H1 (cell line): ENCODE measurements at regions not wholly inside any gene's neighbourhood (a gene's known extent, or its start where the extent isn't known, plus 50 kb on each side); places are given as distances from the start of the nearest gene placed in this dataset.

Experiments
- CTCF ChIA-PET: fragments of 300-600 bp; sonication (Branson Sonifier 250); formaldehyde crosslinking; loops from one replicate; lab custom pipeline; 2021; ENCODE audit not compliant: partially characterized antibody; lab: Charles Lee
- POLR2A ChIA-PET: fragments of 300-600 bp; sonication (Branson Sonifier 250); formaldehyde crosslinking; loops from one replicate; lab custom pipeline; 2021; ENCODE audit warnings: inconsistent platforms; ENCODE audit not compliant: partially characterized antibody; lab: Charles Lee
- DNase-seq, 2 experiments: peaks; one replicate each; pipeline versions ENCODE4 v3.0.0 to v3.0.0-alpha.2; 2010 to 2022; ENCODE audit warnings: low spot score in 2 of 2, low read depth in 1 of 2, mixed read lengths in 1 of 2
- FAIRE-seq: peaks from 2 replicates; lab custom pipeline; 2011; peaks lifted over from hg19 to GRCh38; lab: Jason Lieb, UNC
- H2AFZ ChIP-seq: 2 replicates; pipeline ENCODE4 v1.8.1; 2012; ENCODE audit warnings: low read length, inconsistent platforms
- H2AK5ac ChIP-seq: 2 replicates; pipeline ENCODE4 v1.6.1; 2013; ENCODE audit warnings: low read depth, low read length
- H2BK120ac ChIP-seq: replicated peaks from 2 replicates; pipeline ENCODE3; 2013; ENCODE audit warnings: low read depth, low read length, inconsistent platforms
- H2BK12ac ChIP-seq: 2 replicates; pipeline ENCODE4 v1.6.1; 2013; ENCODE audit warnings: low read depth, low read length
- H2BK15ac ChIP-seq: 2 replicates; pipeline ENCODE4 v1.6.1; 2013; ENCODE audit warnings: low read length
- H2BK20ac ChIP-seq: 2 replicates; pipeline ENCODE4 v1.6.1; 2013; ENCODE audit warnings: low read length
- H2BK5ac ChIP-seq: 2 replicates; pipeline ENCODE4 v1.6.1; 2013; ENCODE audit warnings: low read depth, low read length
- H3K14ac ChIP-seq: 2 replicates; pipeline ENCODE4 v1.6.1; 2013; ENCODE audit warnings: inconsistent platforms; ENCODE audit not compliant: insufficient read length
- H3K18ac ChIP-seq: 2 replicates; pipeline ENCODE4 v1.6.1; 2013; ENCODE audit warnings: low read length; ENCODE audit errors: extremely low read depth
- H3K23ac ChIP-seq: 2 replicates; pipeline ENCODE4 v1.6.1; 2013; ENCODE audit warnings: inconsistent platforms; ENCODE audit not compliant: insufficient read length
- H3K23me2 ChIP-seq: 2 replicates; pipeline ENCODE4 v1.6.1; 2013; ENCODE audit warnings: low read depth, low read length
- H3K27ac ChIP-seq: 2 replicates; pipeline ENCODE4 v1.6.1; 2011; ENCODE audit warnings: low read depth, low read length, inconsistent platforms
- H3K27me3 ChIP-seq, 4 experiments: replicated peaks in 1 of 4; 1 replicate in 1 of 4; 2 replicates in 3 of 4; pipeline versions ENCODE4 v1.6.1 to v1.8.1; 2011 to 2013; ENCODE audit warnings: low read length in 3 of 4, mild to moderate bottlenecking in 3 of 4, inconsistent platforms in 2 of 4, mixed read lengths in 2 of 4, moderate library complexity in 1 of 4; ENCODE audit not compliant: control insufficient read depth in 3 of 4, insufficient read depth in 3 of 4; ENCODE audit errors: extremely low read depth in 1 of 4
- H3K36me3 ChIP-seq, 4 experiments: 2 replicates each; pipeline versions ENCODE4 v1.6.1 to v1.8.1; 2011 to 2013; ENCODE audit warnings: mild to moderate bottlenecking in 4 of 4, low read length in 3 of 4, moderate library complexity in 2 of 4, control low read depth in 1 of 4, inconsistent platforms in 1 of 4; ENCODE audit not compliant: insufficient read depth in 4 of 4, control insufficient read depth in 2 of 4
- H3K4ac ChIP-seq: replicated peaks from 2 replicates; pipeline ENCODE3; 2013; ENCODE audit warnings: low read length, low read depth, mixed read lengths, inconsistent platforms; ENCODE audit not compliant: insufficient read length
- H3K4me1 ChIP-seq, 4 experiments: replicated peaks in 1 of 4; 1 replicate in 1 of 4; 2 replicates in 3 of 4; pipeline versions ENCODE4 v1.6.1 to v1.8.1; 2011 to 2013; ENCODE audit warnings: low read length in 3 of 4, inconsistent platforms in 2 of 4, mixed read lengths in 1 of 4; ENCODE audit not compliant: insufficient read depth in 4 of 4, control insufficient read depth in 3 of 4
- H3K4me2 ChIP-seq, 2 experiments: 2 replicates each; pipeline versions ENCODE4 v1.6.1 to v1.8.1; 2011 to 2013; ENCODE audit warnings: low read depth in 2 of 2, low read length in 2 of 2, control low read depth in 1 of 2, inconsistent platforms in 1 of 2, mild to moderate bottlenecking in 1 of 2; ENCODE audit not compliant: insufficient read depth in 1 of 2
- H3K4me3 ChIP-seq, 4 experiments: fragments of 200-600, 300-600 bp in 1 of 4; sonication (generic), shearing (Covaris generic), sonication (Bioruptor Twin) in 1 of 4; 2 replicates each; pipeline versions ENCODE4 v1.5.1 to v1.8.1; 2011 to 2016; ENCODE audit warnings: low read length in 4 of 4, low read depth in 3 of 4, control low read depth in 2 of 4, inconsistent platforms in 2 of 4, mild to moderate bottlenecking in 2 of 4, mixed read lengths in 1 of 4, moderate library complexity in 1 of 4; ENCODE audit not compliant: insufficient read depth in 2 of 4; ENCODE audit errors: extremely low read depth in 1 of 4
- H3K56ac ChIP-seq: replicated peaks from 2 replicates; pipeline ENCODE3; 2013; ENCODE audit warnings: low read depth, mild to moderate bottlenecking, mixed read lengths, low read length, inconsistent platforms; ENCODE audit not compliant: insufficient read length
- H3K79me1 ChIP-seq: 2 replicates; pipeline ENCODE4 v1.6.1; 2013; ENCODE audit warnings: low read depth, low read length, control low read depth
- H3K79me2 ChIP-seq, 2 experiments: 2 replicates each; pipeline versions ENCODE4 v1.6.1 to v1.8.1; 2012 to 2013; ENCODE audit warnings: low read length in 2 of 2, mild to moderate bottlenecking in 2 of 2, inconsistent platforms in 1 of 2; ENCODE audit not compliant: insufficient read depth in 2 of 2, control insufficient read depth in 1 of 2
- H3K9ac ChIP-seq, 4 experiments: replicated peaks in 1 of 4; 1 replicate in 1 of 4; 2 replicates in 3 of 4; pipeline versions ENCODE4 v1.6.1 to v1.8.1; 2011 to 2013; ENCODE audit warnings: low read depth in 3 of 4, low read length in 3 of 4, control low read depth in 2 of 4, mild to moderate bottlenecking in 2 of 4, moderate library complexity in 2 of 4, inconsistent platforms in 1 of 4; ENCODE audit errors: extremely low read depth in 1 of 4
- H3K9me3 ChIP-seq, 2 experiments: 2 replicates each; pipeline versions ENCODE4 v1.6.1 to v1.8.1; 2012 to 2013; ENCODE audit warnings: mild to moderate bottlenecking in 2 of 2, moderate library complexity in 2 of 2, control low read depth in 1 of 2, inconsistent platforms in 1 of 2, low read depth in 1 of 2, low read length in 1 of 2, mixed read lengths in 1 of 2; ENCODE audit not compliant: insufficient read depth in 2 of 2
- H4K20me1 ChIP-seq, 2 experiments: replicated peaks in 1 of 2; 2 replicates each; pipeline versions ENCODE3 to v1.8.1; 2011 to 2013; ENCODE audit warnings: inconsistent platforms in 2 of 2, low read length in 2 of 2, mild to moderate bottlenecking in 1 of 2; ENCODE audit not compliant: insufficient read depth in 2 of 2, control insufficient read depth in 1 of 2
- H4K5ac ChIP-seq: 2 replicates; pipeline ENCODE4 v1.6.1; 2013; ENCODE audit warnings: low read length, low read depth, mixed read lengths, inconsistent platforms; ENCODE audit not compliant: insufficient read length
- H4K8ac ChIP-seq: 2 replicates; pipeline ENCODE4 v1.8.0; 2013; ENCODE audit warnings: mild to moderate bottlenecking, moderate library complexity, low read length, inconsistent platforms; ENCODE audit not compliant: insufficient read depth; ENCODE audit errors: extremely low read depth
- H4K91ac ChIP-seq: replicated peaks from 2 replicates; pipeline ENCODE3; 2013; ENCODE audit warnings: low read length, mixed read lengths, inconsistent platforms; ENCODE audit not compliant: insufficient read length
- BACH1 ChIP-seq: IDR thresholded peaks from 2 replicates; pipeline ENCODE4 v1.6.1; 2012; ENCODE audit warnings: low read length, improper control_type of control experiment
- BRCA1 ChIP-seq: IDR thresholded peaks from 2 replicates; pipeline ENCODE4 v1.6.1; 2012; ENCODE audit warnings: low read depth, low read length, improper control_type of control experiment
- CEBPB ChIP-seq: IDR thresholded peaks from 2 replicates; pipeline ENCODE4 v1.6.1; 2012; ENCODE audit warnings: low read depth, low read length
- EZH2 ChIP-seq: fragments of 200-600 bp; sonication (generic); IDR thresholded peaks from 2 replicates; pipeline ENCODE4 v1.7.1; 2012; ENCODE audit warnings: low read depth, mild to moderate bottlenecking, moderate library complexity, low read length, inconsistent platforms; ENCODE audit not compliant: severe bottlenecking
- HDAC2 ChIP-seq, 2 experiments: fragments of 300-600 bp in 1 of 2; sonication (generic) in 1 of 2; IDR thresholded peaks; 2 replicates each; pipeline ENCODE4 v1.6.1; 2011 to 2012; ENCODE audit warnings: low read depth in 2 of 2, low read length in 2 of 2, mild to moderate bottlenecking in 2 of 2, moderate library complexity in 2 of 2, borderline replicate concordance in 1 of 2, inconsistent platforms in 1 of 2
- JUND ChIP-seq: IDR thresholded peaks from 2 replicates; pipeline ENCODE4 v1.6.1; 2011; ENCODE audit warnings: mild to moderate bottlenecking, improper control_type of control experiment, low read length
- KDM1A ChIP-seq: fragments of 200-600, 300-600 bp; sonication (generic); IDR thresholded peaks from 2 replicates; pipeline ENCODE4 v1.7.1; 2016; ENCODE audit warnings: mild to moderate bottlenecking, low read length, borderline replicate concordance
- KDM5A ChIP-seq: fragments of 200-600 bp; IDR thresholded peaks from 2 replicates; pipeline ENCODE4 v1.7.1; 2012; ENCODE audit warnings: mild to moderate bottlenecking, low read length, inconsistent platforms, mixed read lengths
- MAX ChIP-seq: IDR thresholded peaks from 2 replicates; pipeline ENCODE4 v1.6.1; 2012; ENCODE audit warnings: inconsistent platforms
- PHF8 ChIP-seq: fragments of 200-600 bp; sonication (generic); conservative IDR thresholded peaks from 2 replicates; pipeline ENCODE4 v1.7.1; 2012; ENCODE audit warnings: low read depth, mild to moderate bottlenecking, inconsistent platforms, low read length, moderate library complexity
- RBBP5 ChIP-seq: IDR thresholded peaks from 2 replicates; pipeline ENCODE4 v1.7.1; 2012; ENCODE audit warnings: low read depth, mild to moderate bottlenecking, inconsistent platforms, low read length, moderate library complexity, borderline replicate concordance
- TEAD4 ChIP-seq: IDR thresholded peaks from 2 replicates; pipeline ENCODE4 v1.6.1; 2012; ENCODE audit warnings: low read depth, low read length, inconsistent platforms, mixed read lengths
- WGBS, 2 experiments: shearing (Covaris generic) in 1 of 2; methylation state at CpG; one replicate each; pipeline versions ENCODE4 v1.1.6 to v1.1.7; 2013 to 2015; ENCODE audit warnings: low lambda C conversion rate in 2 of 2, mixed read lengths in 2 of 2, inconsistent platforms in 1 of 2, low coverage in 1 of 2, missing lambda C conversion rate in 1 of 2; ENCODE audit not compliant: insufficient replicate concordance in 2 of 2, insufficient coverage in 1 of 2, insufficient read length in 1 of 2; ENCODE audit errors: extremely low coverage in 1 of 2, missing lambda C conversion rate in 1 of 2; 5-methylcytosine and 5-hydroxymethylcytosine counted together

DNA sequence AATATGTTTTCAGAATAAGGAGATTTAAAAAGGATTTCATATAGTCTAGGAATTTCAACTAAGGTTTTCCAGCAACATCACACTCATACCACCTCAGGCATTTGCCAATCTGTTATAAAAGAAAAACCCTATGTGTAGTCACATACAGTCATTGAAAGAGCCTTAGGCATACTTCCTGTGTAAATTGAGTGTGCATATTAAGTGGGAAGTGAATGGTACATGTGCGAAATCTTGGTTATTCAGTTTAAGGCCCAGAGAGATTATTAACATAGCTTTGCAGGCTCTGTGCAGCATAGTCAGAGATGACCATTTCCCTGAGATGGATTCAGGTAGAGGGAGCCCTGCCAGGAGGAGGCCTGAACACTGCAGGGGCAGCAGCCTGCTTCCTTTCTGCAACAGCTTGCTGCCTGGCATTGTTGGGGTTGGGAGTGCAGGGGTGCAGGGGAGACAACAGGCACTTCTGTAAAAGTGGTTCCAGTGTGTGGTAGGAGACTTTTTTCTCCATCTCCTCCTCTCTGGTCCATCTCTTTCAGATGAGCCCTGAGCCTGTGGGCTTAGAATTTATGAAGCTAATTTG lies 100.1 kb upstream of the OSR1 start:
- Histone ChIP-seq H3K23ac (no peak overlapping the region), H3K14ac (no peak overlapping the region), H3K4me1 (peaks cover 0 to 23% (median 13%) of the 10 kb centered on the region in 4 experiments; a peak in 6 of 7 replicates), H3K27ac (no peak overlapping the region), H2BK120ac (no peak overlapping the region), H3K18ac (no peak overlapping the region), H4K20me1 (no peaks in the 10 kb centered on the region), H3K23me2 (no peaks in the 10 kb centered on the region), H3K9me3 (no peaks in the 10 kb centered on the region), H2BK15ac (no peak overlapping the region), H4K91ac (no peak overlapping the region), H3K27me3 (no peaks in the 10 kb centered on the region), H4K8ac (no peak overlapping the region), H2BK12ac (no peak overlapping the region; the same call in 1 of the 2 replicates), H3K4me2 (no peak overlapping the region; a peak in 1 of 4 replicates), H3K4me3 (no peak overlapping the region), H2BK5ac (no peak overlapping the region), H2AFZ (peak overlapping the region; percentile 63), H4K5ac (no peak overlapping the region), H3K9ac (no peak overlapping the region), H2BK20ac (no peak overlapping the region; the same call in 1 of the 2 replicates), H3K36me3 (no peaks in the 10 kb centered on the region), H3K79me1 (no peaks in the 10 kb centered on the region), H3K79me2 (no peaks in the 10 kb centered on the region), H3K56ac (no peak overlapping the region), H3K4ac (no peak overlapping the region), H2AK5ac (no peak overlapping the region)
- ChIA-PET POLR2A (no interaction called here), CTCF (interaction anchor here (0.5 to 2.1 kb wide), 7 partner anchors 9 to 404 kb away, joined by 3 to 8 read pairs (median 3); no protein-coding TSS in a partner anchor)
- FAIRE-seq = no peak
- DNase-seq = no peak
- WGBS, 2 experiments = 91% methylated on average over 1 of the region's 1 CpG; no CpG with 5 or more reads in 1 of the 2 experiments
- TF ChIP-seq BACH1 = no peak
- no peak for TF ChIP-seq MAX
- TF ChIP-seq CEBPB = no peak
- TF ChIP-seq TEAD4 = no peak
- TF ChIP-seq RBBP5 = no peak
- TF ChIP-seq KDM1A = no peak
- TF ChIP-seq HDAC2 (IDR thresholded peaks at IDR 0.05; ENCODE audit: borderline replicate concordance in 1 of 2, low read depth in 2 of 2, low read length in 2 of 2) = no peak
- no peak for TF ChIP-seq KDM5A
- no peak for TF ChIP-seq PHF8
- TF ChIP-seq JUND = no peak
- TF ChIP-seq EZH2 = no peak
- TF ChIP-seq BRCA1 = no peak
